Amniotic stem cell (primary cell): ENCODE measurements at regions not wholly inside any gene's neighbourhood (a gene's known extent, or its start where the extent isn't known, plus 50 kb on each side); places are given as distances from the start of the nearest gene placed in this dataset.

Experiments used
- DNase-seq: peaks from one replicate; lab custom pipeline; 2025; lab: John Stamatoyannopoulos, UW

DNA sequence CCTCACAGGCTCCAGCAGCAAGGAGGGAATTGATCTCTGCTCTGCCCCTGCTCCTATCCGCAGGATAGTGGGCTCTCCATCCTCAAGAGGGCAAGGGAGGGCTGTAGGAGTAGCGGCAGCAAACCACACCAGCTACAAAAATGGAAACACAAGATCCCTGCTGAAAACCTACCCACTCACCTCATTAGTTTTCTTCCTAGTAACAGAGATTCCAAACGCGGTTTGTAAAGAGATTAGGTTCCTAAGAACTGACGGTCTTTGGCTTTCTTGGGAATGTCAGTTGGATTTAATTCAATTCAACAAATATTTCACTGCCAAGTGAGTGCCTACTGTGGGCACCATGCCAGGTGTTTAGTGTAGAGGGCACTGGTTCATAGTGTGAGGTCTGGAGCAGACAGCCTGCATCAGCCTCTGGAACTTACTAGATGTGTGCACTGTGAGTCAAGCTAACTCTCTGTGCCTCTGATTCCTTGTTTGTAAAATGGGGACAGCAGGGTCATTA is 84.7 kb downstream of the MRPL46 start:
- no peak for DNase-seq

DNA sequence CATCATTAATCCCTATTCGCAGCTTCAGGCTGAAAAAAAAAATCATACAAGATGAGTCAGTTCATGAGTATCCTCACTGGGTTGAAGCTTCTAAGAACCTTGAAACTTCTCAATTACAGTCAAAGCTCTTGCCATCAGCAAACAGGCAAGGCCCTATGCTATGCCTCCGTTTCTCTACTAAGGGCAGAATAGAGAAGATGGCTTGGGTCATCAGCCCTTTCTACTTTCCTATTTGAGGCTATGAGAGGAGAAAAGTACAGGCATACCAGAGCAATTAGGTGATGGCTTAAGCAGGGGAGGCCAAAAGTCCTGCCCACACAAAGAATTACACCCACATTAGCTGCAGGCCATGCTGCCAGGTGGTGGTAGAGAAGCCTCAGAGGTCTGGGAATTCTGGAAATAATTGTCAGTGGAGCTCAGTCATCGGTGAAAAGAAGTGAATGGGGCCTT is 89.0 kb downstream of the MRPL46 start:
- no peak for DNase-seq

DNA sequence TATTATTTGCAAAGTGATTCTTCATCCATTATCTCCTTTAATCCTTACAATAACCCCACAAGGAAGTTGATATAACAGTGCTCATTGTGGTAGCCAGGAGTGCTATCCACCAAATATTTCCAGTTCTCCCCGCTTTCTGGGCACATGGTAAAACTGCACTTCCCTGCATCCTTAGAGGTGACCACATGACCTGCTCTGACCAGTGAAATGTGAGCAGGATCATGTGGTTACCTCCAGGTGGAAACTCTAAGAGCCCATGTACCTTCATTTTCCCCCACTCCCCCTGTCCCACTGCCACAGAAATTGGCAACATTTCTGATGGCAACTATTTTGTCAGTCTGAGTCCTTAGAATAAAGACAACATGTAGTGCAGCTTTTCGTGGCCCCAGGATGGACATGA is 89.7 kb downstream of the MRPL46 start:
- DNase-seq, result no peak

DNA sequence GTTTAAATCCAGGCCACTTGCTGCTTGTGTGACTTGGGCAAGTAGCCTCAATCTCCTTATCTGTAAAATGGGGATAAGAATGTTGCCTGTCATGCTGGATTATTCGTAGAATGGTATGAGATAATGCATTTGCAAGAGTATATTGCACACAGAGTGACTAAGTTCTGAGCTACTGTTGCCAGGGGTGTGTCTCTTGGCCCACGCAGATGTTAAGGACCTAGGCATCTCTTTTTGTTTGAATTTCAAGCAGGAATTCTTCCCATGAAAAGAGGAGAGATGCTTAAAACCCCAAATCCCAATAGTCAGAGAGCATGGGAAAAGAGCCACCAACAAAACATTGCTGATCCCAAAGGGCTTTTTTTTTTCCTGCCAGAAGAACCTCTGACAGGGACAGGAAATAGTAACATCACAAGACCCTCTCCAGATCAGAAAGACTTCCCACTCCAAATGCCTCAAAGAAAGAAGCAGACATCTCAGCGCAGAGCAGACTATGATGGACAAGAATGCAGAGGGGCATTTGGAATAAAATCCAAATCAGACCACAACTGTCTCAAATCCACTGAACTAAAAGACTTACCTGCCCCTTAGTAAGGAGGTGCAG is 90.5 kb downstream of the MRPL46 start:
- DNase-seq, result no peak

DNA sequence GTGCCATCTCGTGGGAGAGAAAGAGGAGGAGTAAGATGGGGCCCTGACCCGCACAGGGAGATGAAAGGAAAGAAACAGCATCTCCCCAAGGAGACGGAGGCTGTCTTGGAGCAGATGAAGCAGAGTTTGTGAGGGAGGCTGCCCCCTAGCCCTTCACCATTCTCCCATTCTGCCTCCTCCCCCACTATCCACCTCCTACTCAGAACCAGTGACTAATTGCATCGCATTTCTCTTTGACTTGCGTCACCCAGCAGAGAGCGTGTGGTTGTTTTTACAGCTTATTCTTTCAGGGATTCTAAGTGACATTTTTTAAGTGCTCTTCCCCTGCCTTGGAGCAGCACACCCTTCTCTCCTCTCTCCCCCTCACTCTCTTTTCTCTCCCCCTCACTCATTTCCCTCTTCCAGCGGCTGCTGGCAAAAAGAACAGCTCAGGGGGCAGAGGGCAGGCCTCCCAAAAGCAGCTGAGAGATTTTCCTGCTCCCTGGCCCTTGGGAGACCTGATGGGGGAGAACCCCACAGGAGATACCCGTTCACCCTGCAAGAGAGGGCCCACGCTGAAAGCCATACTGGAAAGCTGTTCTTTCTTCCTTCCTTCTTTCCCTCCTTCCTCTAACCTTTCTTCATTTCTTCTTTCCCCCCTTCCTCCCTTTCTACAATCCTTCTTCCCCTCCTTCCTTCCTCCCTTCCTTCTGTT is 91.8 kb downstream of the MRPL46 start:
- DNase-seq, result peak; percentile 55

DNA sequence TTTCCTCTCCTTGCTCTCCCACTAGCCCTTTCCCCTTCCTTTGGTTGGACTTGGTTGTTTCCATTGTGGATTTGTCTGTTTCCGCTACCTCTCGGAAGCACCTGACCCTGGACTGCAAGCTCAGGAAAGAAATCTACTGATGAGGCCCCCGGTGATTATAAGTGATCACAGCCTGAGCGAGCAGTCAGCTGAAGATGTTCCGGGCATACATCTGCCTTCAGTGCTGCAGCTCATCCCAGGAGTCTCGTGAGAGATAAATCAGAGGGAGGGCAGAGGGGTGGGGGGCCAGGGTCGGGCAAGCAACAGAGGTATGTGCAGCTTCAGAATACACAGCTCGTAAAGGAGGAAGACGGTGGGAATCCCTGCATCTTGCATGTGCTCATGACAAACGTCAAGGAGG is 102.1 kb downstream of the MRPL46 start:
- DNase-seq, result no peak

DNA sequence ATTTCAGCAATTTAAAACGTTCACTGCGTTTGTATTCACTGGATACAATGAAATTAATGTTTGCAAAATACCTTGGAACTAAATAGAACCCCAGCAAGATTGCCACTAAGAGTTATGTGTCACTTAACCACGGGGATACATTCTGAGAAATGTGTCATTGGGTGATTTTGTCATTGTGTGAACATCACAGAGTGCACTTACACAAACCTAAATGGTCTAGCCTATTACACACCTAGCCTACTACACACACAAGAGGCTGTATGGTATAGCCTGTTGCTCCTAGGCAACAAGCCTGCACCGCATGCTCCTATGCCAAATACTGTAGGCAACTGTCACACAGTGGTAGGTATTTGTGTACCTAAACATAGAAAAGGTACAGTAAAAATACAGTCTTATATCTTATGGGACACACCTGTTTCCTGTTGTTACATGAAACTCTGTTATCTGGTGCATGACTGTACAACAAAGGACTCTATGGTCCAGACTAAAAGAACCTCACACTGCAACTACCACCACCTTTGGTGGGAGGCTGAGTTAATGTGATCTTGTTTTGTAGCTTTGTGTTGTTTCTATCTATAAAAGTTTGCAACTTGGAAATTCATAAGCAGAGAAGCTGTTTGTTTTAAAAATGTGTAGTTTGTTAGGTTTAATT is 92.2 kb upstream of the NTRK3 start:
- no peak for DNase-seq

DNA sequence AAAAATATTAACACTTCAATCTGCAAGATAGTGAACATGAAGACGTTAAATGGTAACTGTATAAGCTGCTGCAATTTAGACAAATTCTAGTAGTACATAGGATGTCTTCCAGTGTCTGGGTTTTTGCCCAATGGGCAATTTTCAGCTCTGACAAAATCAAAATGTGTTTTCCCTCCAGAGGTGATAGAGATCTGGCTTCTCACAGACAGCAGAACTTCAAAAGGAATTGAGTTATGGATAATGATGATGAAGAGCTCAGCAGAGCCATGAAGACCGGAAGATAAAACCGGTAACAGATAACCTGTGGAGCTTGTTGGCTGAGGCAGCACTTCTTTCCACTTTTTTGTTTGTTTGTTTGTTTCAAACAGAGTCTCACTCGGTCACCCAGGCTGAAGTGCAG is 89.4 kb upstream of the NTRK3 start:
- DNase-seq, result no peak

DNA sequence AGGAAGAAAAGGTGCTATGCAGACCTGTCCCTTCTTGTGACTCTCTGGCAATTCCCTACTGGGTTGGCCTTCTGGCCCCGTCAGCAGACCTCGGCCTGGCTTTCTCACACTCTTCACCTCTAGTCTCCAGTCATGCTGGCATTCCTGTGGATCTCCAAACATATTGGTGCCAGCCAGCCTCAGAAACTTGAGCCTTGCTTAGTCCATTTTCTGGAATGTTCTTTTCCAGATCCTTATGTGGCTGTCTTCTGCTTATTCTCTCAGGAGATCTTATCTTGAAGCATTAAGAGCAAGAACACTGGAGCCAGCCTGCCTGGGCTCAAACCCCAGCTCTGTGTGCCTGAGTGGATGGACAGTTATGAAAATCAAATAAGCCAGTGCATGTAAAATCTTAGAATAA is 88.2 kb upstream of the NTRK3 start:
- no peak for DNase-seq

DNA sequence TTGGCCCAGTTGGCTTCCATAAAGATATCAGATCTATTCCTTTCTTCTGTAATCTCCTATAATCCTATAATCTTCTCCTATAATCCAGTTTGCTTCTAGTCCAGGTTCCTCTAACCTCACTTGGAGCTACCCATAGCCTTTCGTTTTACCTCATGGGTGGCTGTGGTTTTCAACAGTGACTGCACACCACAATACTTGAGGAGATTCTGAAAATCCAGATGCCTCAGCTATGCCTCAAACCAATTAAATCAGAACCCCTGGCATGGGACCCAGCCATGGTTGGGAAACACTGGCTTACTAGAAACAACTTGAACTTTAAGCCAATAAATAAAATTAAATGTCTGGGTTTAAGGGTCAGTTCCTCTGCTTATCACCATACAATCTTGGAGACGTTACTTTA is 86.1 kb upstream of the NTRK3 start:
- DNase-seq, result no peak

DNA sequence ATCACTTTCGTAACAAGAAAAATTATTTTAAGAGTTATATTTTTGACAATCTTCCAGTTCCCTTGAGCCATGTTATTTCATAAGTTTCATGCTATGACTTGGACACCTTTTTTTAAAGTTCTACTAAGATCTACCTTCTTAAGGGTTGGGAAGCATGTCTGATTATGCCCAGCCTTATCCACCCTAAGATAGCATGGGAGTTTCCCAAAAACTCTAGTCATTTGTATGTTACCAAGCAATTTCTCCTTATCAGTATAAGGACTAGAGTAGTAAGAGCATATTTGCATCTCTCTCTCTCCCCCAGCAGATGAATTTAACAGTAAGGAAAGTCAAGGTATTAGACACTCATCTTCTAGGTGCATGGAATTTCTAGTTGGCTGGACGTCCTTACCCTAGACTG is 85.1 kb upstream of the NTRK3 start:
- DNase-seq, result no peak

DNA sequence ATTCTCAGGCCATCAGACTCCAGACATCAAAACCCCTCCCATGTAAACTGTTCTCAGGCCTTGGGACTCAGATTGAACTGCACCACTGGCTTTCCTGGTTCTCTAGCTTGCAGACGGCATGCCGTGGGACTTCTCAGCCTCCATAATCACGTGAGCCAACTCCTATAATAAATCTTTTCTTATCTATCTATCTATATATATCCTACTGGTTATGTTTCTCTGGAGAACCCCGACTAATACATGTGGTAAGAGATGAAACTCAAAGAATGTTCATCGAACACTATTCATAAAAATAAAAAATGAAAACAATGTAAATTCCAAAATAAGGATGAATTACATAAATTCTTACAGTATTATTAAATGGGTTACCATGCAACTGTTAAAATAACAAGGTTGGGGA is 84.5 kb upstream of the NTRK3 start:
- no peak for DNase-seq

DNA sequence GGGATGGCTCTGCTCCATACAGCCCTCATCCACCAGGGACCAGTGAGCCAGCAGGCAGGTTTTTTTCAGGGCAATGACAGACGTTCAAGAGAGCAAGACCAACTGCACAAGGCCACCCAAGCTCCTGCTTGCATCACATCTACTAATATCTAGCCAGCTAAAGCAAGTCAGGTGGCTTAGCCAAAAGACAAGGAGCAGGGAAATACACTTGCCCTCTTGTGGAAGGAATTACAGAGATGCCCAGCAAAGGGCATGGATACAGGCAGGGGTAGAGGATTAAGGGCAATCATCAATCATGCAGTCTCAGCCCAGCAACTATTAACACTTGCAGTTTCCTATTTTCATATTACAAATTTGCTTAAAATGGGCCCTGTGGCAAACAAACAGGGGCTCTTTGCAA is 81.5 kb upstream of the NTRK3 start:
- DNase-seq, result no peak

DNA sequence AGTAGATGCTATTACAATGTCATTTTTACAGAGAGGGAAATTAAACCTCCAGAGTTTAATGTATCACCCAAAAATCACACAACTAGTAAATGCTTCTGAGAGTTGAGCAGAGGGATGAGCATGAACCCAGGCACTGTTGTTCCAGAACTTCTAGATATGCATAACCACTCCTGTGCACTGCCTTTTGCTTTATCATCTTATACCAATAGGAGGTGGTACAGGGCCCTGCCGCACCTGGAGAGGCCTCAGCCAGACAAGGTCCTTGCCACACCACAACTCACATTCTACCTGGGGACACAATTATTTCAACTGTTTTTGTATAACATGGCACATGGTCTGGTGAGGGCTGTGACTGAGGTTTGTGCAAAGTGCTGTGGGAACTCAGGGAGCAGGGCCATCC is 78.5 kb upstream of the NTRK3 start:
- DNase-seq, result no peak

DNA sequence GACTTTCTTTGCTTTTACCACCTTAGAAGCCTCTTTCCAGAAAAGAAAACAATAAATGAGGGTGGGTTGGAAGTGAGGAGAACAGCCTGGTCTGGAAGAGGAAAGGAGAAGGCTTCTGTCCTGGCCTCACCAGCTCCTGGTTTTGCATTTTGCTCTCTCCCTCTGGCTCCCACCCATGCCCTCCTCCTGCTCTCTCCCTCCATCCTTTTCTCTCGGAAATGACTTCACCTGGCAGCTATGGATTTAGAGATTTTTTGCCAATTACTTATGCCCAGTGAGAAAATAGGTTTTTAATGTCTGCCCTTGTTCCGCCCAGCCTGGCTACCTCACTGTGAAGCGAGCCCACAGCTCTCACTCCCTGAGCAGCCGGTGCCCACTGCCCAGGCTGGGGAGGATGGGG is 77.9 kb upstream of the NTRK3 start:
- no peak for DNase-seq

DNA sequence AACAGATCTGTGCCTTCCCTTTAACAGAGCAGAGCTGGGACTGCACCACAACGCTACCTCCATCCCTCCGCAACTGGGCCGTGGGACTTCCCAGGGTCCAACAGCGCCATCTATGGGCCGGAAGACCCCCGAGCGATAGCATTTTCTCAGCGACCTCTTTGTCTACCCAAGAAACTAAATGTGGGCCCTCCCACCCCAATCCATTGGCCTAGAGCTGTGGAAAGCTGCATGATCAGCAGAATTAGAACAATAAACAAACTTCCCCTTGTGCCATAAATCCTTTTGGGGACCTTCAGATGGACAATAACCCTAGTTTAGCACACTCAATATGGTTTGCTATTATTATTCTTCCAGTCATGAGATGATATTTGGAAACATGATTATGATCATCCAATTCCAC is 74.8 kb upstream of the NTRK3 start:
- DNase-seq, result no peak

DNA sequence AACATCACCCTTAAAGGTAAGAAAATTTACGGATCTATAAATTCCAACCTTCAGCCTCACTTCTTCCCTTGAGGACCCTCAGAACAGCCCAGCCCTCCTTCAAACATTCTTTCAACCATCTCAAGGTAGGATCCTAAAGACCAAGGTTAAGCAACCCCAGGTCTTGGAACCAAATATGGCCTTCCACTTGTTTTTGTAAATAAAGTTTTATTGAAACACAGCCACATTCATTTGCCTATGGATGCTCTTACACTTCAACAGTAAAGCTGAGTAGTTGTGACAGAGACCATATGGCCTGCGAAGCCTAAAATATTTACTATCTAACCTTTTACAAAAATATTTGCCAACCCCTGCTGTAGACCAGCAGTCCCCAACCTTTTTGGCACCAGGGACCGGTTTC is 70.4 kb upstream of the NTRK3 start:
- DNase-seq, result no peak

DNA sequence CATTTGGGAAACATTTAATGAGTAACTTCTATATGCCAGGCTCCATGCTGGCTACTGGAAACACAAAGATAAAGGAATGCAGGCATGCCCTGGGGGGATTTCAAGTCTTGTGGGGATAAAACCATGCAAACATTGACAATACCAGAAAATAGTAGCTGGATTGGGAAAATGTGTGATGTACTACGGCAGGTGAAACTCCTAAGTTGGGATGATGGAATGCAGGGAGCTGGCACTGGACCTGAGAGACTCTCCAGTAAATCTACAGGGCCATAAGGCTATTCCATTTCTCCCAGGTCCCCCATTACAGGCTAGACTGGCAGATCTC is 68.2 kb upstream of the NTRK3 start:
- DNase-seq, result no peak

DNA sequence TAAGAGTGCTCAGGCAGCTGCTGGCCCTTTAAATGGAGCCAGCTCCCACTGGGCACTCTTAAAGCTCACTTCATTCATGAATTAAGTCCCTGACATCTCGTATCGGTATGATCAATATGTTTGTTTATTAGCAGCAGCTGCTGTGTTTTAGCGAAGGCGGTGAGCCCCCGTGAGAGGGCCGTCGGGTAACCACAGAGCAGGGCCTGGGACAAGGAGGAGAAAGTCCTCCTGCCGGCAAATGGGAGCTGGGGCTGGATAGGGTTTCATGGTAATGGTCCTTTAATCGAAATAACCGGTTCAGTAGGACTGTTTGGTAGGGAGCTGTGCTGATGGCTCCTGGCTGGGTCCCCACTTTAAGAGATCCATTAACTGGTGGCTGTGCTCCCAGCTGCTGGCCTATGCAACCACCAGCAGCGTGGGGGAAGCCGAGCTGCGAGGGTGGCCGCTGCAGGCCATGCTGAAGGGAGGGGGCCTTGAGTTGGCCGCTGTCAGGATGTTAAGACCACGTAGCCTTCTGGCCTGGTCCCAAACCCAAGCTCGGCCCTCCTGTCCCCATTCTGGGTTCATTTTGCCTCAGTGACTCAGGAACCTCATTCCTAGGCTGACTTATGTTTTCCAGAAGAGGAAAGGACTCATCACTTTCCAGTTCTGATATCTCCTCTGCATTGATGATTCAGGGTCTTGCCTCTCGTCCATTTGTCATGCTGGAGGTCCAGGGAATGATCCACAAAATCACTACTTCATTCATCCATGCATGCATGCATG is 67.6 kb upstream of the NTRK3 start:
- DNase-seq, result no peak

DNA sequence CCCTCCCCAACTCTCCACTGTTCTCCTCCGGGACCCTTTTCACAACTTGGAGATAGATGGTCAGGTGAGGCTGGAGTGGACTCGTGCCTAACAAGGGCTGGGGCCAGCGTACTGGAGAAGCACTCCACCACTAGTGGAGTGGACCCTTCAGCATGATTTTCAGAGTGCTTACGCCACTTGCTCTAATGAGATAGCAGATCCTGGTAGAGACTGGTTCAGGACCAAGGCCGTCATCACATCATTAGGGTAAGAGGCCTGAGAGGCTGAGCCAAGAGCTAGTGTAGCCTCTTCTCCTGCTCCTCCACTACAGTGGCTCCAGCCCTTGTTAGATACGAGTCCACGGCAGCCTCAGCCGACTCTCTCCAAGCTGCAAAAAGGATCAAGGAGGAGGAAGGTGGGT is 66.9 kb upstream of the NTRK3 start:
- no peak for DNase-seq

DNA sequence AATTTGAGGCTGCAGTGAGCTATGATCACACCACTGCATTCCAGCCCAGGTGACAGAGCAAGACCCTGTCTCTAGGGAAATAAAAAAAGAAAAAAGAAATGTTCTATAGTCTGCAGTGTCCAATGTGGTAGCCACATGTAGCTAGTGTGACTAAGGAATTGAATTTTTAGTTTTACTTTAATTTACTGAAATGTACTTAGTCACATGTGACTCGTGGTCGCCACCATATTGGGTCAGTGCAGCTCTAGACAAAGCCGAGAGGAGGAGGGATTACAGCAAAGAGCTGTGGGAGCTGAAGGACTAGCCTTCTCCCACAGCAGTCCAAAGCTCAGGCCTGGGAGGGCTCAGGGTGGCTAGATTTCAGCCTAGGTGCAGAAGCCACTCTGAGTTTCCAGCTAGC is 65.9 kb upstream of the NTRK3 start:
- no peak for DNase-seq

DNA sequence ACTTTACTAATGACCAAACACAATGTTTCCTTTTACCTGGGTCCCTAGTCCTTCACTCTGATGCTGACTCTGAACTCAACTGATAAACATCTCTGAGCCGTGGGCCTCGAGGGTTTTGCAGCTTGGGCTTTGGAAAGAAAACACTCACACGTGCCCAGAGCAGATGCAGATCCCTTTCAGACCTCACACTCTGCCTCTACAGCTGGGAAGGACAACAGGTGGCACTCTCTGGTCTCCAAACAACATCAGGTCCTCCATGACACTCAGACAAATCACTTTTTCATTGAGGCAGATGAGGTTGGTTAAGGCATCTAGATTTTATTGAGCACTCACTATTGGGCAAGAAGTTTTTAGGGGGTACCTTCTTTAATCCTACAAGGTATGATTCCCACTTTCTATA is 64.7 kb upstream of the NTRK3 start:
- DNase-seq, result no peak

DNA sequence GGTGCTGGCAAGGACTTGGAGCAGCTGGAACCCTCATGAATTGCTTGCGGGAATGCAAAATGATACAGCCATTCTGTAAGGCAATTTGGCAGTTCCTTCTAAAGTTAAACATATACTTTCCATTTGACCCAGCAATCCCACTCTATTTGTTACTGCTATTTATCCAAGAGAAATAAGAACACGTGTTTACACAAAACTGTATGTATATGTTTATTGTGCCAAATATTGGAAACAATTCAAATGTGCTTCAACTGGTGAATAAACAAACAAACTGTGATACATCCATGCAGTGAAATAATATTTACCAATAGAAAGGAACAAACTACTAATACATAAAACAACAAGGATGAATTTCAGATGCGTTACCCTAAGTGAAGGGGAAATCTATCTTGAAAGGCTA is 60.0 kb upstream of the NTRK3 start:
- DNase-seq, result no peak
